ENCODE measurements at regions not wholly inside any gene's neighbourhood (a gene's known extent, or its start where the extent isn't known, plus 50 kb on each side); places are given as distances from the start of the nearest gene placed in this dataset.

GRCh38 chr4:141390571-141390970 is 169.9 kb downstream of the ZNF330 start:
- Histone ChIP-seq H3K36me3 (ENCODE audit: control insufficient read depth, low read length) (no peaks in the 10 kb centered on the region), H3K27ac (ENCODE audit: low read depth, low read length) (no peak overlapping the region)

GRCh38 chr4:141391293-141391692 is 170.6 kb downstream of the ZNF330 start:
- Histone ChIP-seq H3K27ac (ENCODE audit: low read depth, low read length) (no peak overlapping the region), H3K27me3 (ENCODE audit: control insufficient read depth, low read length) (no peaks in the 10 kb centered on the region), H3F3A (ENCODE audit: control insufficient read depth, insufficient read depth) (no peaks in the 10 kb centered on the region), H3K4me2 (ENCODE audit: low read length) (no peak overlapping the region), H3K9me3 (ENCODE audit: control insufficient read depth, insufficient read depth, low read length) (no peaks in the 10 kb centered on the region), H3K4me1 (ENCODE audit: control insufficient read depth, low read length) (no peaks in the 10 kb centered on the region), H3K9me2 (replicated peaks; ENCODE audit: control insufficient read depth, low read length) (no peaks in the 10 kb centered on the region), H3K4me3 (ENCODE audit: low read length) (no peak overlapping the region), H4K20me1 (ENCODE audit: control insufficient read depth, insufficient read depth, low read depth, low read length) (no peaks in the 10 kb centered on the region), H3K79me2 (ENCODE audit: control insufficient read depth, low read length) (no peaks in the 10 kb centered on the region), H3K36me3 (ENCODE audit: control insufficient read depth, low read length) (no peaks in the 10 kb centered on the region)
- no peak for TF ChIP-seq EZH2phosphoT487 (IDR thresholded peaks at IDR 0.05; ENCODE audit: borderline replicate concordance, low read length)
- no peak for TF ChIP-seq CTCF (IDR thresholded peaks at IDR 0.05; ENCODE audit: low read depth, low read length, poor library complexity, severe bottlenecking)

More at GRCh38 chr4:141390571-141390970, 169.9 kb downstream of the ZNF330 start:
- no peaks in the 10 kb centered on the region for H3K4me1 ChIP-seq (ENCODE audit: control insufficient read depth, low read length)
- no peak overlapping the region for H3K4me2 ChIP-seq (ENCODE audit: low read length)
- no peaks in the 10 kb centered on the region for H3K27me3 ChIP-seq (ENCODE audit: control insufficient read depth, low read length)
- H3K79me2 ChIP-seq (ENCODE audit: control insufficient read depth, low read length), result no peaks in the 10 kb centered on the region
- H3K9me2 ChIP-seq (replicated peaks; ENCODE audit: control insufficient read depth, low read length), result no peaks in the 10 kb centered on the region
- H3F3A ChIP-seq (ENCODE audit: control insufficient read depth, insufficient read depth), result no peaks in the 10 kb centered on the region
- H3K9me3 ChIP-seq (ENCODE audit: control insufficient read depth, insufficient read depth, low read length), result no peaks in the 10 kb centered on the region
- H4K20me1 ChIP-seq (ENCODE audit: control insufficient read depth, insufficient read depth, low read depth, low read length), result no peaks in the 10 kb centered on the region
- TF ChIP-seq EZH2phosphoT487 (IDR thresholded peaks at IDR 0.05; ENCODE audit: borderline replicate concordance, low read length), result no peak
- no peak for TF ChIP-seq CTCF (IDR thresholded peaks at IDR 0.05; ENCODE audit: low read depth, low read length, poor library complexity, severe bottlenecking)
- H3K4me3 ChIP-seq (ENCODE audit: low read length), result no peak overlapping the region

- Histone ChIP-seq H3K79me2 (ENCODE audit: control insufficient read depth, low read length) (no peaks in the 10 kb centered on the region), H3K36me3 (ENCODE audit: control insufficient read depth, low read length) (no peaks in the 10 kb centered on the region), H3K9me3 (ENCODE audit: control insufficient read depth, insufficient read depth, low read length) (no peaks in the 10 kb centered on the region), H4K20me1 (ENCODE audit: control insufficient read depth, insufficient read depth, low read depth, low read length) (no peaks in the 10 kb centered on the region), H3K4me2 (ENCODE audit: low read length) (no peak overlapping the region), H3F3A (ENCODE audit: control insufficient read depth, insufficient read depth) (no peaks in the 10 kb centered on the region), H3K4me1 (ENCODE audit: control insufficient read depth, low read length) (no peaks in the 10 kb centered on the region), H3K27me3 (ENCODE audit: control insufficient read depth, low read length) (no peaks in the 10 kb centered on the region), H3K27ac (ENCODE audit: low read depth, low read length) (no peak overlapping the region), H3K4me3 (ENCODE audit: low read length) (no peak overlapping the region), H3K9me2 (replicated peaks; ENCODE audit: control insufficient read depth, low read length) (no peaks in the 10 kb centered on the region)
- no peak for TF ChIP-seq CTCF (IDR thresholded peaks at IDR 0.05; ENCODE audit: low read depth, low read length, poor library complexity, severe bottlenecking)
- TF ChIP-seq EZH2phosphoT487 (IDR thresholded peaks at IDR 0.05; ENCODE audit: borderline replicate concordance, low read length), result no peak
These were observed 171.1 kb downstream of the ZNF330 start for GRCh38 chr4:141391771-141392170.
